ENCODE measurements at regions not wholly inside any gene's neighbourhood (a gene's known extent, or its start where the extent isn't known, plus 50 kb on each side); places are given as distances from the start of the nearest gene placed in this dataset.

- Histone ChIP-seq H3K4me1 (ENCODE audit: insufficient read depth, low read length) (no peaks in the 10 kb centered on the region), H3K27ac (ENCODE audit: low read length) (no peak overlapping the region), H3K9ac (ENCODE audit: low read depth, low read length) (no peak overlapping the region), H3K36me3 (ENCODE audit: insufficient read depth, low read depth, low read length) (no peaks in the 10 kb centered on the region), H3K4me3 (ENCODE audit: low read length) (no peak overlapping the region), H3K27me3 (ENCODE audit: insufficient read depth, low read length) (no peaks in the 10 kb centered on the region), H3K9me3 (ENCODE audit: insufficient read depth, low read depth, low read length) (no peaks in the 10 kb centered on the region)
Observed at GRCh38 chr20:6715401-6715941, 52.0 kb upstream of the BMP2 start.

DNA sequence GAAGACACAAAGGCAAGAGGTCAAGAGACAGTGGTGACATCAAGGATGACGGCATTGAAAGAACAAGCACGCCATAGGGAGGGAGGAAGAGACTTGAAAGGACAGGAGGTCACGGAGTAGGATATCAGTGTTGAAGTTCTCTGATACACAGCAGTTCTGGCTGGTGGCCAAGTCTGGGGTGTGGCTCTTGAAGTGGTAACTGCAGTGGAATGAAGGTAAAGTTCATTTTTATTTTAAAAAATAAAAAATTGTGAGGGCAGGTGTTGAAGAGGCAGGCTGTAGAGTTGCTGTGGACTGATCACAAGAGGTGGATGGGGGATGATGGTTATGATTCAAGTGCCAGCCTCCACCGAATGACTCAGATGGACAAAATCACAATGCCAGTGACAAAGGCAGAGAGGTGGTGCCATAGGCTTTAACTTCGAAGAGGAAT is 53.2 kb upstream of the BMP2 start:
- Histone ChIP-seq H3K4me3 (ENCODE audit: low read length) (no peak overlapping the region), H3K9me3 (ENCODE audit: insufficient read depth, low read depth, low read length) (no peaks in the 10 kb centered on the region), H3K27ac (ENCODE audit: low read length) (no peak overlapping the region), H3K4me1 (ENCODE audit: insufficient read depth, low read length) (no peaks in the 10 kb centered on the region), H3K36me3 (ENCODE audit: insufficient read depth, low read depth, low read length) (no peaks in the 10 kb centered on the region), H3K27me3 (ENCODE audit: insufficient read depth, low read length) (no peaks in the 10 kb centered on the region), H3K9ac (ENCODE audit: low read depth, low read length) (no peak overlapping the region)

- peaks cover 6% of the 10 kb centered on the region; the same call in 1 of the 2 replicates for H3K4me1 ChIP-seq (ENCODE audit: insufficient read depth, low read length)
- no peak overlapping the region for H3K9ac ChIP-seq (ENCODE audit: low read depth, low read length)
- H3K4me3 ChIP-seq (ENCODE audit: low read length) = no peak overlapping the region
- H3K27me3 ChIP-seq (ENCODE audit: insufficient read depth, low read length) = no peaks in the 10 kb centered on the region
- no peak overlapping the region for H3K27ac ChIP-seq (ENCODE audit: low read length)
- H3K9me3 ChIP-seq (ENCODE audit: insufficient read depth, low read depth, low read length) = no peaks in the 10 kb centered on the region
- no peaks in the 10 kb centered on the region for H3K36me3 ChIP-seq (ENCODE audit: insufficient read depth, low read depth, low read length)
Observed at GRCh38 chr20:6711951-6712649, 55.4 kb upstream of the BMP2 start.

DNA sequence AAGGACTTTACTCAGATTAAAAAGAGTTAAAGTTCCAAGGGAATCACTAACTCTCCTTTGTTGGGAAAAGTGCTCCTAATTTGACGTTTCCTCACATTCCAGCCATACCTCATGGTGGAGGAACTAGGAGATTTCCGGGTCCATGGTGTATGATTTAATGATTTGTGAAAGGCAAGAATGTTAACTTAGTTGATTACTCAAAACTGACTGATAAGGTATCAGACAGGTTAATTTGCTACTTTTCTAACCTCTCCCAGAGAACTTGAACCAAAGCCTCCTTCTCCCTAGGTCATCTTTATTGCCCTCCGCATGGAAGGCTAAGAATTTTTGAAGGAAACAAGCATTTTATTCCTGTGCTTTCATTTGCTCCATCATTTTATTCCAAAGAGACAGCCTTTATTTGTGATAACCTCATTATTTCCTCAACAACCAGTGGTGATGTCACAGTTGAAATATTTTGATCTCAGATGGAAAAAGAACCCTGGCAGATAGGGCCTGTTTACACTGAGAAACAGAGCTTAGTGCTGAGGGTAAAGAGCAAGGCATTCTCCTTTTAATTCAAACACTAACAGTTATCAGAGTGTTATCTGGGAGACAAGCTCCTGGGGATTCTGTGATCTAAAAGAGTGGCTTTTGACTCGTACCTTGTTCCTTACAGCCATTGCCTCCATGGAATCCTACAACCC is 57.4 kb upstream of the BMP2 start:
- Histone ChIP-seq H3K27me3 (ENCODE audit: insufficient read depth, low read length) (no peaks in the 10 kb centered on the region), H3K27ac (ENCODE audit: low read length) (no peak overlapping the region), H3K4me3 (ENCODE audit: low read length) (no peak overlapping the region), H3K36me3 (ENCODE audit: insufficient read depth, low read depth, low read length) (no peaks in the 10 kb centered on the region), H3K9me3 (ENCODE audit: insufficient read depth, low read depth, low read length) (no peaks in the 10 kb centered on the region), H3K4me1 (ENCODE audit: insufficient read depth, low read length) (peaks cover 6% of the 10 kb centered on the region; the same call in 1 of the 2 replicates), H3K9ac (ENCODE audit: low read depth, low read length) (no peak overlapping the region)

GRCh38 chr20:6708010-6708409 is 59.5 kb upstream of the BMP2 start:
- Histone ChIP-seq H3K36me3 (ENCODE audit: insufficient read depth, low read depth, low read length) (no peaks in the 10 kb centered on the region), H3K27ac (ENCODE audit: low read length) (no peak overlapping the region)

GRCh38 chr20:6707321-6707831 is 60.1 kb upstream of the BMP2 start:
- Histone ChIP-seq H3K9ac (ENCODE audit: low read depth, low read length) (no peak overlapping the region), H3K4me1 (ENCODE audit: insufficient read depth, low read length) (peaks cover 6% of the 10 kb centered on the region; the same call in 1 of the 2 replicates), H3K27ac (ENCODE audit: low read length) (no peak overlapping the region), H3K4me3 (ENCODE audit: low read length) (no peak overlapping the region), H3K27me3 (ENCODE audit: insufficient read depth, low read length) (no peaks in the 10 kb centered on the region), H3K9me3 (ENCODE audit: insufficient read depth, low read depth, low read length) (no peaks in the 10 kb centered on the region), H3K36me3 (ENCODE audit: insufficient read depth, low read depth, low read length) (no peaks in the 10 kb centered on the region)

More at GRCh38 chr20:6708010-6708409, 59.5 kb upstream of the BMP2 start:
- no peaks in the 10 kb centered on the region for H3K27me3 ChIP-seq (ENCODE audit: insufficient read depth, low read length)
- no peak overlapping the region for H3K4me3 ChIP-seq (ENCODE audit: low read length)
- peaks cover 6% of the 10 kb centered on the region; the same call in 1 of the 2 replicates for H3K4me1 ChIP-seq (ENCODE audit: insufficient read depth, low read length)
- no peak overlapping the region for H3K9ac ChIP-seq (ENCODE audit: low read depth, low read length)
- no peaks in the 10 kb centered on the region for H3K9me3 ChIP-seq (ENCODE audit: insufficient read depth, low read depth, low read length)

- Histone ChIP-seq H3K9me3 (ENCODE audit: insufficient read depth, low read depth, low read length) (no peaks in the 10 kb centered on the region), H3K36me3 (ENCODE audit: insufficient read depth, low read depth, low read length) (no peaks in the 10 kb centered on the region)
Observed at GRCh38 chr20:6705926-6706548, 61.4 kb upstream of the BMP2 start.

GRCh38 chr20:6705106-6705766 is 62.2 kb upstream of the BMP2 start:
- H3K9ac ChIP-seq (ENCODE audit: low read depth, low read length) = no peak overlapping the region
- H3K27ac ChIP-seq (ENCODE audit: low read length) = no peak overlapping the region
- peaks cover 6% of the 10 kb centered on the region; the same call in 1 of the 2 replicates for H3K4me1 ChIP-seq (ENCODE audit: insufficient read depth, low read length)
- no peaks in the 10 kb centered on the region for H3K36me3 ChIP-seq (ENCODE audit: insufficient read depth, low read depth, low read length)
- no peaks in the 10 kb centered on the region for H3K27me3 ChIP-seq (ENCODE audit: insufficient read depth, low read length)
- H3K4me3 ChIP-seq (ENCODE audit: low read length) = no peak overlapping the region
- H3K9me3 ChIP-seq (ENCODE audit: insufficient read depth, low read depth, low read length) = no peaks in the 10 kb centered on the region

More at GRCh38 chr20:6705926-6706548, 61.4 kb upstream of the BMP2 start:
- no peak overlapping the region for H3K9ac ChIP-seq (ENCODE audit: low read depth, low read length)
- H3K27ac ChIP-seq (ENCODE audit: low read length) = no peak overlapping the region
- peaks cover 6% of the 10 kb centered on the region; the same call in 1 of the 2 replicates for H3K4me1 ChIP-seq (ENCODE audit: insufficient read depth, low read length)
- no peak overlapping the region for H3K4me3 ChIP-seq (ENCODE audit: low read length)
- H3K27me3 ChIP-seq (ENCODE audit: insufficient read depth, low read length) = no peaks in the 10 kb centered on the region

DNA sequence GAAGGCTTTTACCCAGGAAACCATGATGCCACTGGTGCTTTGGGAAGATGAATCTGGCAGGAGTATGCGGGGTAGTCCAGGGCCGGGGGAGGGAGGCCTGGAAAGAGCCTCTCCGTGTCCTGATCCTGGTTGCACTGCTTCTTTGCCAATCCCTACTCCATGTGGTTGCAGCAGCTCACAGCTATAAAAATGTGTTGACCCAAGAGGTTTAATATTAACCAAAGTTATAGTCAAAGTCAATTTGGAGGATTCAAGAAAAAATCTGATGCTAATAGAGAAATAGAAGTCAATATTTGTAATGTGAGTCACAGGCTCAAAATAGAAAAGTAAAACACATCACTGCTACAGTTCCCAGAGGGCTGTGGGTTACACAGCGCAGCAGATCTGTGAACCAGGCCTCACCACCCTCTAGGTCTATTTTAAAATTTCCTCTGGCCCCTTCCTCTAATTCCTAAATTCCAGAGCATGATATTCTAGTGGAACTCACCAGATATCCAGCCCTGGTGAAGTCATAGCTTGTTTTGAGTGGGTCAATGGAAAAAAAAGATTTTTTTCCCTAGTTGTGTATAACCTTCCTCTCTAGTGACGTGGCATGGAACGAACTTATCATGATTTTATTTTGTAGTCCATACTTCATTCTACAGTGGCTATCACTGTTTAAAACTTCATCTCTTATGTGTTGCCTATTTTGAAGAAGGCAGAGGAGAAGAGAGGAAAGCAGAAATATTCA is 63.2 kb upstream of the BMP2 start:
- Histone ChIP-seq H3K4me1 (ENCODE audit: insufficient read depth, low read length) (peaks cover 6% of the 10 kb centered on the region; the same call in 1 of the 2 replicates), H3K27me3 (ENCODE audit: insufficient read depth, low read length) (no peaks in the 10 kb centered on the region), H3K4me3 (ENCODE audit: low read length) (no peak overlapping the region), H3K27ac (ENCODE audit: low read length) (no peak overlapping the region), H3K9ac (ENCODE audit: low read depth, low read length) (no peak overlapping the region), H3K36me3 (ENCODE audit: insufficient read depth, low read depth, low read length) (no peaks in the 10 kb centered on the region), H3K9me3 (ENCODE audit: insufficient read depth, low read depth, low read length) (no peaks in the 10 kb centered on the region)

DNA sequence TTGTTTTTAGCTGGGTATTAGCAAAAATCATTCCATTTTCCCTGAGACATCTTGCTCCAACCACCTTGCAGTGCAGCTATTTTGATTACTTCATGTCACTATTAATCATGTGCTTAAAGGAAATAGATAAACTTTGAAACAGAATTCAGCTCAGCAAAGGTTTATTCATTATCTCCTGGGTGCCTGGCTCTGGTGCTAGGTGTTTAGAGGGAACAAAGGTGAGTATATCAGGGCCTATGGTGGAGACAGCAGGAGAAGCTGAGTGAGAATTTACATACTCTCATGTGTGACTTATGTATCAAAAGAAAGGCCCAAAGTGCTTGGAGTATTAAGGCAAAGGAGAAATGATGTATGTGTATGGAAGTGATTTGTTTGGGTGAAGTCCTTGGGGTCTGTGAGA is 63.8 kb upstream of the BMP2 start:
- Histone ChIP-seq H3K9me3 (ENCODE audit: insufficient read depth, low read depth, low read length) (no peaks in the 10 kb centered on the region), H3K27ac (ENCODE audit: low read length) (no peak overlapping the region), H3K4me3 (ENCODE audit: low read length) (no peak overlapping the region), H3K9ac (ENCODE audit: low read depth, low read length) (no peak overlapping the region), H3K4me1 (ENCODE audit: insufficient read depth, low read length) (peaks cover 8% of the 10 kb centered on the region), H3K27me3 (ENCODE audit: insufficient read depth, low read length) (no peaks in the 10 kb centered on the region), H3K36me3 (ENCODE audit: insufficient read depth, low read depth, low read length) (no peaks in the 10 kb centered on the region)

DNA sequence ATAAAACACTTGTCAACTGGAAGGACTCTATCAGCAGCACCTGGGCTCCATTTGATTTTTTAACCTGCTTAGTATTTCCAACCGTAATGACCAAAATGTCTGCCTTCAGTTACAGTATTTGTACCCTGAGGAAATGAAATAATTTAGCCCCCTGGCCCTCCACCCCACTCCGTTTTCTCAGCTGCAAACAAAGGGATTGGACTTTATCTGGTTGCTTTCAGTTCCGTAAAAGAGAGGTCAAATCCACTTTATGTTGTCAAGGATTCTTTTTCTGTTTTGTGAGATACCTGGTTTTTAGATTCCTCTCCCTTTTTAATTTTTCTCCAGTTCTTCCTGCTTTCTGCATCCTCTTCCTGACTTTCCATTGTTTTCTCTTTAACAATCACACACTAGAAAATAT is 64.4 kb upstream of the BMP2 start:
- H3K4me3 ChIP-seq (ENCODE audit: low read length) = no peak overlapping the region
- H3K4me1 ChIP-seq (ENCODE audit: insufficient read depth, low read length) = peaks cover 7% of the 10 kb centered on the region
- H3K9me3 ChIP-seq (ENCODE audit: insufficient read depth, low read depth, low read length) = no peaks in the 10 kb centered on the region
- no peak overlapping the region for H3K27ac ChIP-seq (ENCODE audit: low read length)
- no peaks in the 10 kb centered on the region for H3K36me3 ChIP-seq (ENCODE audit: insufficient read depth, low read depth, low read length)
- H3K27me3 ChIP-seq (ENCODE audit: insufficient read depth, low read length) = no peaks in the 10 kb centered on the region
- no peak overlapping the region for H3K9ac ChIP-seq (ENCODE audit: low read depth, low read length)
